ENCODE measurements at regions not wholly inside any gene's neighbourhood (a gene's known extent, or its start where the extent isn't known, plus 50 kb on each side); places are given as distances from the start of the nearest gene placed in this dataset.
"Not testable (repeated sequence)": the region's sequence is repeated elsewhere in the genome, so short reads cannot be mapped to it uniquely, and the experiment has no call there.

- no peak for DNase-seq
- Histone ChIP-seq H3K27me3 (replicated peaks; ENCODE audit: control insufficient read depth, insufficient read depth, low read length, poor library complexity, severe bottlenecking) (peaks cover 19% of the 10 kb centered on the region), H3K36me3 (ENCODE audit: control insufficient read depth, insufficient read depth, low read length) (no peaks in the 10 kb centered on the region), H3K4me3 (ENCODE audit: insufficient read depth, low read depth, low read length, poor library complexity, severe bottlenecking) (no peak overlapping the region), H3K4me1 (ENCODE audit: control insufficient read depth, insufficient read depth, low read length, poor library complexity, severe bottlenecking) (peaks cover 5% of the 10 kb centered on the region), H3K9me3 (ENCODE audit: control insufficient read depth, low read length) (no peaks in the 10 kb centered on the region), H3K27ac (ENCODE audit: insufficient read depth, low read length, poor library complexity, severe bottlenecking) (no peak overlapping the region)
These were observed 51.2 kb upstream of the LBX1 start for GRCh38 chr10:101280511-101280910.

- DNase-seq; H3K36me3 ChIP-seq (ENCODE audit: control insufficient read depth, insufficient read depth, low read length); H3K27ac ChIP-seq (ENCODE audit: insufficient read depth, low read length, poor library complexity, severe bottlenecking); H3K9me3 ChIP-seq (ENCODE audit: control insufficient read depth, low read length); H3K4me1 ChIP-seq (ENCODE audit: control insufficient read depth, insufficient read depth, low read length, poor library complexity, severe bottlenecking); H3K4me3 ChIP-seq (ENCODE audit: insufficient read depth, low read depth, low read length, poor library complexity, severe bottlenecking): not testable (repeated sequence)
- peaks cover 22% of the 10 kb centered on the region for H3K27me3 ChIP-seq (replicated peaks; ENCODE audit: control insufficient read depth, insufficient read depth, low read length, poor library complexity, severe bottlenecking)
These were observed 51.7 kb upstream of the LBX1 start for GRCh38 chr10:101280921-101281320.

GRCh38 chr10:101282947-101283346 lies 53.7 kb upstream of the LBX1 start:
- DNase-seq: no peak
- H3K4me1 ChIP-seq (ENCODE audit: control insufficient read depth, insufficient read depth, low read length, poor library complexity, severe bottlenecking): peaks cover 5% of the 10 kb centered on the region
- H3K36me3 ChIP-seq (ENCODE audit: control insufficient read depth, insufficient read depth, low read length): no peaks in the 10 kb centered on the region
- peaks cover 32% of the 10 kb centered on the region for H3K27me3 ChIP-seq (replicated peaks; ENCODE audit: control insufficient read depth, insufficient read depth, low read length, poor library complexity, severe bottlenecking)
- no peak overlapping the region for H3K4me3 ChIP-seq (ENCODE audit: insufficient read depth, low read depth, low read length, poor library complexity, severe bottlenecking)
- H3K9me3 ChIP-seq (ENCODE audit: control insufficient read depth, low read length): no peaks in the 10 kb centered on the region
- no peak overlapping the region for H3K27ac ChIP-seq (ENCODE audit: insufficient read depth, low read length, poor library complexity, severe bottlenecking)

- no peaks in the 10 kb centered on the region for H3K9me3 ChIP-seq (ENCODE audit: control insufficient read depth, low read length)
- no peak overlapping the region for H3K27ac ChIP-seq (ENCODE audit: insufficient read depth, low read length, poor library complexity, severe bottlenecking)
- H3K4me3 ChIP-seq (ENCODE audit: insufficient read depth, low read depth, low read length, poor library complexity, severe bottlenecking): no peak overlapping the region
- H3K27me3 ChIP-seq (replicated peaks; ENCODE audit: control insufficient read depth, insufficient read depth, low read length, poor library complexity, severe bottlenecking): peaks cover 40% of the 10 kb centered on the region
- DNase-seq: no peak
- no peaks in the 10 kb centered on the region for H3K36me3 ChIP-seq (ENCODE audit: control insufficient read depth, insufficient read depth, low read length)
- H3K4me1 ChIP-seq (ENCODE audit: control insufficient read depth, insufficient read depth, low read length, poor library complexity, severe bottlenecking): peaks cover 5% of the 10 kb centered on the region
These were observed 54.5 kb upstream of the LBX1 start for GRCh38 chr10:101283762-101284100.

- no peaks in the 10 kb centered on the region for H3K9me3 ChIP-seq (ENCODE audit: control insufficient read depth, low read length)
These were observed 55.0 kb upstream of the LBX1 start for GRCh38 chr10:101284101-101284743.

GRCh38 chr10:101284744-101285463 lies 55.6 kb upstream of the LBX1 start:
- Histone ChIP-seq H3K9me3 (ENCODE audit: control insufficient read depth, low read length) (no peaks in the 10 kb centered on the region), H3K27me3 (replicated peaks; ENCODE audit: control insufficient read depth, insufficient read depth, low read length, poor library complexity, severe bottlenecking) (peaks cover 50% of the 10 kb centered on the region), H3K27ac (ENCODE audit: insufficient read depth, low read length, poor library complexity, severe bottlenecking) (no peak overlapping the region), H3K4me1 (ENCODE audit: control insufficient read depth, insufficient read depth, low read length, poor library complexity, severe bottlenecking) (peaks cover 5% of the 10 kb centered on the region), H3K36me3 (ENCODE audit: control insufficient read depth, insufficient read depth, low read length) (no peaks in the 10 kb centered on the region), H3K4me3 (ENCODE audit: insufficient read depth, low read depth, low read length, poor library complexity, severe bottlenecking) (no peak overlapping the region)
- no peak for DNase-seq

More at GRCh38 chr10:101284101-101284743, 55.0 kb upstream of the LBX1 start:
- no peaks in the 10 kb centered on the region for H3K36me3 ChIP-seq (ENCODE audit: control insufficient read depth, insufficient read depth, low read length)
- peaks cover 5% of the 10 kb centered on the region for H3K4me1 ChIP-seq (ENCODE audit: control insufficient read depth, insufficient read depth, low read length, poor library complexity, severe bottlenecking)
- no peak overlapping the region for H3K27ac ChIP-seq (ENCODE audit: insufficient read depth, low read length, poor library complexity, severe bottlenecking)
- H3K27me3 ChIP-seq (replicated peaks; ENCODE audit: control insufficient read depth, insufficient read depth, low read length, poor library complexity, severe bottlenecking): peaks cover 43% of the 10 kb centered on the region
- H3K4me3 ChIP-seq (ENCODE audit: insufficient read depth, low read depth, low read length, poor library complexity, severe bottlenecking): no peak overlapping the region
- DNase-seq: no peak

- peaks cover 53% of the 10 kb centered on the region for H3K27me3 ChIP-seq (replicated peaks; ENCODE audit: control insufficient read depth, insufficient read depth, low read length, poor library complexity, severe bottlenecking)
These were observed 56.3 kb upstream of the LBX1 start for GRCh38 chr10:101285519-101286070.

GRCh38 chr10:101286248-101287046 lies 57.2 kb upstream of the LBX1 start:
- DNase-seq: no peak
- H3K4me1 ChIP-seq (ENCODE audit: control insufficient read depth, insufficient read depth, low read length, poor library complexity, severe bottlenecking): peaks cover 10% of the 10 kb centered on the region
- no peaks in the 10 kb centered on the region for H3K9me3 ChIP-seq (ENCODE audit: control insufficient read depth, low read length)
- H3K27ac ChIP-seq (ENCODE audit: insufficient read depth, low read length, poor library complexity, severe bottlenecking): no peak overlapping the region
- peaks cover 61% of the 10 kb centered on the region for H3K27me3 ChIP-seq (replicated peaks; ENCODE audit: control insufficient read depth, insufficient read depth, low read length, poor library complexity, severe bottlenecking)
- no peaks in the 10 kb centered on the region for H3K36me3 ChIP-seq (ENCODE audit: control insufficient read depth, insufficient read depth, low read length)
- H3K4me3 ChIP-seq (ENCODE audit: insufficient read depth, low read depth, low read length, poor library complexity, severe bottlenecking): no peak overlapping the region

More at GRCh38 chr10:101285519-101286070, 56.3 kb upstream of the LBX1 start:
- peaks cover 5% of the 10 kb centered on the region for H3K4me1 ChIP-seq (ENCODE audit: control insufficient read depth, insufficient read depth, low read length, poor library complexity, severe bottlenecking)
- H3K36me3 ChIP-seq (ENCODE audit: control insufficient read depth, insufficient read depth, low read length): no peaks in the 10 kb centered on the region
- H3K9me3 ChIP-seq (ENCODE audit: control insufficient read depth, low read length): no peaks in the 10 kb centered on the region
- no peak for DNase-seq
- no peak overlapping the region for H3K4me3 ChIP-seq (ENCODE audit: insufficient read depth, low read depth, low read length, poor library complexity, severe bottlenecking)
- no peak overlapping the region for H3K27ac ChIP-seq (ENCODE audit: insufficient read depth, low read length, poor library complexity, severe bottlenecking)

- Histone ChIP-seq H3K36me3 (ENCODE audit: control insufficient read depth, insufficient read depth, low read length) (no peaks in the 10 kb centered on the region), H3K27ac (ENCODE audit: insufficient read depth, low read length, poor library complexity, severe bottlenecking) (no peak overlapping the region), H3K27me3 (replicated peaks; ENCODE audit: control insufficient read depth, insufficient read depth, low read length, poor library complexity, severe bottlenecking) (peaks cover 69% of the 10 kb centered on the region), H3K9me3 (ENCODE audit: control insufficient read depth, low read length) (no peaks in the 10 kb centered on the region), H3K4me3 (ENCODE audit: insufficient read depth, low read depth, low read length, poor library complexity, severe bottlenecking) (no peak overlapping the region), H3K4me1 (ENCODE audit: control insufficient read depth, insufficient read depth, low read length, poor library complexity, severe bottlenecking) (peaks cover 19% of the 10 kb centered on the region)
- DNase-seq: no peak
These were observed 58.1 kb upstream of the LBX1 start for GRCh38 chr10:101287183-101287996.
